ENCODE measurements at regions not wholly inside any gene's neighbourhood (a gene's known extent, or its start where the extent isn't known, plus 50 kb on each side); places are given as distances from the start of the nearest gene placed in this dataset.

DNA sequence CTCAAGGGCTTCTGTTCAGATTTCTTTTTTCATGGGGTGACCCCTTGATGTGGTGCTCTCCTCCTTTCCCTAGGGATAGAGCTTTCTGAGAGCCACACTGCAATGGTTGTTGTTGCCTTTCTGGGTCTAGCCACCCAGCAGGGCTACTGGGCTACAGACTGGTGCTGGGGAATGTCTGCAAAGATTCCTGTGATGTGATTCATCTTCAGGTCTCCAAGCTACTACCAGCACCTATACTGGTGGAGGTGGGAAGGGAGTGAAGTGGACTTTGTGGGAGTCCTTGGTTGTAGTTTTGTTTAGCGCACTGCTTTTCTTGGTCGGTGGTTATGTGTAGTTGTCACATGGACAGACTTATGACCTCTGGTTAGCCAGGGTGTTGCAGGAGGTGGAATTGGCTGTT lies 392.3 kb upstream of the CNTN6 start:
- Histone ChIP-seq H3K4me3 (ENCODE audit: low read depth, low read length) (no peak overlapping the region), H3K9ac (ENCODE audit: low read length) (no peak overlapping the region)

DNA sequence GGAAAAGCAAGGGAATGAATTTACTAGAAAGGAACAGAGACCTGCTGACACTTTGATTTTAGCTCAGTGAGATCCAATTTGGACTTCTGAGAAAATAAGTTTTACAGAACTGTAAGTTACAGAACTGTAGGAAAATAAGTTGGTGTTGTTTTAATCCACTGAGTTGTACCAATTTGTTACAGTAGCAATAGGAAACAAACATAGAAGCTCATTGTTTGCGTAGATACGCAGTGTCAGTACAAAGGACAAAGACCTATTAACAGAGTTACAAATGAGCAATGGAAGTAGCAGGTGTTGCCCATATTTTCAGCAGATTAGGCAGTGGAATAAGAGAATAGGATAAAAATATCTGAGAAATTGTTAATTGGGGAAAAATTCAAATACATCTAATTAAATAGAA lies 385.8 kb upstream of the CNTN6 start:
- no peak overlapping the region for H3K4me3 ChIP-seq (ENCODE audit: low read depth, low read length)
- H4K91ac ChIP-seq (ENCODE audit: low read depth, low read length): no peak overlapping the region
- no peak overlapping the region for H2AFZ ChIP-seq (ENCODE audit: insufficient read depth, low read length, poor library complexity)
- no peak overlapping the region for H4K8ac ChIP-seq (ENCODE audit: low read depth, low read length)
- H3K4me1 ChIP-seq (ENCODE audit: control insufficient read depth in 1 of 2, insufficient read depth in 2 of 2, low read length in 2 of 2): no peaks in the 10 kb centered on the region
- no peak overlapping the region for H2BK120ac ChIP-seq (ENCODE audit: insufficient read depth, low read length, poor library complexity)
- no peaks in the 10 kb centered on the region for H3K9me3 ChIP-seq (ENCODE audit: insufficient read depth, low read depth, low read length)
- no peak overlapping the region for H3K14ac ChIP-seq (ENCODE audit: low read length)
- no peak overlapping the region for H3K4me2 ChIP-seq (ENCODE audit: low read length)
- no peak for DNase-seq
- no peaks in the 10 kb centered on the region for H3K79me2 ChIP-seq (ENCODE audit: control insufficient read depth, insufficient read depth, low read length, poor library complexity)
- H3K36me3 ChIP-seq (ENCODE audit: control insufficient read depth in 1 of 2, insufficient read depth in 2 of 2, low read length in 2 of 2): no peaks in the 10 kb centered on the region
- no peak overlapping the region for H3K27ac ChIP-seq (ENCODE audit: low read depth, low read length)
- H4K12ac ChIP-seq (ENCODE audit: low read depth, low read length): no peak overlapping the region
- H3K4ac ChIP-seq (ENCODE audit: low read depth, low read length): no peak overlapping the region
- no peak overlapping the region for H2BK12ac ChIP-seq (ENCODE audit: low read length)
- H3K23ac ChIP-seq (ENCODE audit: low read length): no peak overlapping the region
- H3K18ac ChIP-seq (ENCODE audit: low read length): no peak overlapping the region
- H3K9ac ChIP-seq (ENCODE audit: low read length): no peak overlapping the region
- H2BK5ac ChIP-seq (ENCODE audit: low read depth, low read length, poor library complexity): no peak overlapping the region
- no CpG with 5 or more reads among the region's 2 CpGs for WGBS (ENCODE audit: extremely low coverage, insufficient coverage, insufficient read length)
- no peak overlapping the region for H2AK5ac ChIP-seq (ENCODE audit: low read length)
- no peaks in the 10 kb centered on the region for H3K79me1 ChIP-seq (ENCODE audit: low read length)
- H3K27me3 ChIP-seq (ENCODE audit: insufficient read depth, low read length): no peaks in the 10 kb centered on the region

More for the DNA sequence above, 392.3 kb upstream of the CNTN6 start:
- DNase-seq: peak in 1 of 2 donors; percentile 12
- H3K4me1 ChIP-seq (ENCODE audit: control insufficient read depth in 1 of 2, insufficient read depth in 2 of 2, low read length in 2 of 2): no peaks in the 10 kb centered on the region
- H2BK5ac ChIP-seq (ENCODE audit: low read depth, low read length, poor library complexity): no peak overlapping the region
- H3K4ac ChIP-seq (ENCODE audit: low read depth, low read length): no peak overlapping the region
- WGBS (ENCODE audit: extremely low coverage, insufficient coverage, insufficient read length): no CpG with 5 or more reads among the region's 2 CpGs
- no peaks in the 10 kb centered on the region for H3K9me3 ChIP-seq (ENCODE audit: insufficient read depth, low read depth, low read length)
- H3K18ac ChIP-seq (ENCODE audit: low read length): no peak overlapping the region
- no peak overlapping the region for H3K14ac ChIP-seq (ENCODE audit: low read length)
- H3K79me2 ChIP-seq (ENCODE audit: control insufficient read depth, insufficient read depth, low read length, poor library complexity): no peaks in the 10 kb centered on the region
- H4K12ac ChIP-seq (ENCODE audit: low read depth, low read length): no peak overlapping the region
- no peak overlapping the region for H2BK120ac ChIP-seq (ENCODE audit: insufficient read depth, low read length, poor library complexity)
- no peaks in the 10 kb centered on the region for H3K79me1 ChIP-seq (ENCODE audit: low read length)
- no peak overlapping the region for H4K8ac ChIP-seq (ENCODE audit: low read depth, low read length)
- H4K91ac ChIP-seq (ENCODE audit: low read depth, low read length): no peak overlapping the region
- no peaks in the 10 kb centered on the region for H3K36me3 ChIP-seq (ENCODE audit: control insufficient read depth in 1 of 2, insufficient read depth in 2 of 2, low read length in 2 of 2)
- H2AK5ac ChIP-seq (ENCODE audit: low read length): no peak overlapping the region
- no peak overlapping the region for H3K23ac ChIP-seq (ENCODE audit: low read length)
- no peaks in the 10 kb centered on the region for H3K27me3 ChIP-seq (ENCODE audit: insufficient read depth, low read length)
- H2BK12ac ChIP-seq (ENCODE audit: low read length): no peak overlapping the region
- no peak overlapping the region for H3K27ac ChIP-seq (ENCODE audit: low read depth, low read length)
- H3K4me2 ChIP-seq (ENCODE audit: low read length): no peak overlapping the region
- H2AFZ ChIP-seq (ENCODE audit: insufficient read depth, low read length, poor library complexity): no peak overlapping the region

DNA sequence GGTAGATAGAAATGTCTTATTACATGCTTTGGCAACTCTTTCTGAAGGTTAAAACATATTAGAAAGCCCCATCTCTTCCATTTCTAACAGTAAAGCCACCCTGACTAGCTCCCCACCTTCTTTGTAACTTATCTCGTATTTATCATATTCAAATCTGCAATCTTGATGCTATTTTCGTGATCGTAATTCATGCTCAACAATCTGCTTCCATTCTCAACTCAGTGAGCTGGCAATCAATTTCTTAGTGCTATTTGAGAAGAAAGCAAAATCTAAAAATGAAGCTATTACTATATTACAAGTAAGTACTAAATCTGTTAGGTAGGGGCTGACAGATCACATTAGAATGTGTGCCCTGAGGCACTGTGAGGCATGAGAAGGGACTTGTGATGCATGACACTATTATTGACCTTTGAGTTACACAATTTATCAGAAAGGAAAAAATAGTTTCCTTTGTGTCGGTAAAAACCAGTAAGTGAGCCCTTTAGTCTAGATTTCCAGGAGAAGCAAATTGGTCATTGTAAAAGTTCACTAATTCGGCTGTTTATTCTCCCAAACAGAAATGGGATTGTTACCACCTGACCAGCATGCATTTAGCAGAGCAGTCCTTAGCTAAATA lies 379.7 kb upstream of the CNTN6 start:
- Histone ChIP-seq H3K4me3 (ENCODE audit: low read depth, low read length) (no peak overlapping the region), H3K9ac (ENCODE audit: low read length) (no peak overlapping the region), H3K4me2 (ENCODE audit: low read length) (no peak overlapping the region), H3K36me3 (ENCODE audit: control insufficient read depth in 1 of 2, insufficient read depth in 2 of 2, low read length in 2 of 2) (no peaks in the 10 kb centered on the region), H2BK120ac (ENCODE audit: insufficient read depth, low read length, poor library complexity) (no peak overlapping the region), H3K27me3 (ENCODE audit: insufficient read depth, low read length) (no peaks in the 10 kb centered on the region), H3K18ac (ENCODE audit: low read length) (no peak overlapping the region), H3K23ac (ENCODE audit: low read length) (no peak overlapping the region), H3K79me1 (ENCODE audit: low read length) (no peaks in the 10 kb centered on the region), H3K9me3 (ENCODE audit: insufficient read depth, low read depth, low read length) (no peaks in the 10 kb centered on the region), H4K91ac (ENCODE audit: low read depth, low read length) (no peak overlapping the region), H2BK5ac (ENCODE audit: low read depth, low read length, poor library complexity) (no peak overlapping the region), H3K27ac (ENCODE audit: low read depth, low read length) (no peak overlapping the region), H2AFZ (ENCODE audit: insufficient read depth, low read length, poor library complexity) (no peak overlapping the region), H3K79me2 (ENCODE audit: control insufficient read depth, insufficient read depth, low read length, poor library complexity) (no peaks in the 10 kb centered on the region), H3K4me1 (ENCODE audit: control insufficient read depth in 1 of 2, insufficient read depth in 2 of 2, low read length in 2 of 2) (no peaks in the 10 kb centered on the region), H3K14ac (ENCODE audit: low read length) (no peak overlapping the region), H2BK12ac (ENCODE audit: low read length) (no peak overlapping the region), H2AK5ac (ENCODE audit: low read length) (no peak overlapping the region), H4K8ac (ENCODE audit: low read depth, low read length) (no peak overlapping the region), H3K4ac (ENCODE audit: low read depth, low read length) (no peak overlapping the region), H4K12ac (ENCODE audit: low read depth, low read length) (no peak overlapping the region)
- peak; percentile 62 to 70 for DNase-seq
- no CpG with 5 or more reads among the region's 5 CpGs for WGBS (ENCODE audit: extremely low coverage, insufficient coverage, insufficient read length)

DNA sequence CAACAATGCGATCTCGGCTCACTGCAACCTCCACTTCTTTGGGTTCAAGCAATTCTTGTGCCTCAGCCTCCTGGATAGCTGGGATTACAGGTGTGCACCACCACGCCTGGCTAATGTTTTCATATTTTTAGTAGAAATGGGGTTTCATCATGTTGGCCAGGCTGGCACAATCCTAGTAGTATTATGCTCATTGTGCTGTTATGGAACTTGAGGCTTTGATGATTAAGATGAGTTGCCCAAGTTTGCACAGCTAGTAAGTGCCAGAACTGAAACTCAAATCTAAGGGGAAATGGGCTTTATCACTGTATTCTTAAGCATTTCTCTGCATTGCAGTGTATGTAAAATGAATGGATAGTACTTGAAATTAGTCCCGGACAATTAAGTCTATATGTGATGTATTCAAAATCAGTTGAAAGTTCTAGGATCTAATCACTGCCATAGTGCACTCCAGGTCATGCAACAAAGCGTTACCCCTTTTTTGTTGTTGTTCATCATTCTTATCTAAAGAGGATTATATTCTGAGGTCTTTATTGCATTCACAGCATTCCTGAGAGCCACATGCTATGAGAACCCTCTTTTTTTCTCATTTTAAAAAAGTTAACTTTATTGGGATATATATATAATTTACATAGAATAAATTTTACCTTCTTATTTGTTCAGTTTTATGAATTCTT lies 378.7 kb upstream of the CNTN6 start:
- H3K23ac ChIP-seq (ENCODE audit: low read length): no peak overlapping the region
- no peak overlapping the region for H3K14ac ChIP-seq (ENCODE audit: low read length)
- no peak overlapping the region for H2AK5ac ChIP-seq (ENCODE audit: low read length)
- no peak overlapping the region for H3K27ac ChIP-seq (ENCODE audit: low read depth, low read length)
- no peaks in the 10 kb centered on the region for H3K27me3 ChIP-seq (ENCODE audit: insufficient read depth, low read length)
- H3K79me2 ChIP-seq (ENCODE audit: control insufficient read depth, insufficient read depth, low read length, poor library complexity): no peaks in the 10 kb centered on the region
- no peaks in the 10 kb centered on the region for H3K79me1 ChIP-seq (ENCODE audit: low read length)
- no peak overlapping the region for H4K12ac ChIP-seq (ENCODE audit: low read depth, low read length)
- no peak overlapping the region for H3K4me2 ChIP-seq (ENCODE audit: low read length)
- H2BK12ac ChIP-seq (ENCODE audit: low read length): no peak overlapping the region
- no peaks in the 10 kb centered on the region for H3K4me1 ChIP-seq (ENCODE audit: control insufficient read depth in 1 of 2, insufficient read depth in 2 of 2, low read length in 2 of 2)
- H3K4me3 ChIP-seq (ENCODE audit: low read depth, low read length): no peak overlapping the region
- WGBS (ENCODE audit: extremely low coverage, insufficient coverage, insufficient read length): no CpG with 5 or more reads among the region's 5 CpGs
- no peaks in the 10 kb centered on the region for H3K9me3 ChIP-seq (ENCODE audit: insufficient read depth, low read depth, low read length)
- H3K18ac ChIP-seq (ENCODE audit: low read length): no peak overlapping the region
- H3K36me3 ChIP-seq (ENCODE audit: control insufficient read depth in 1 of 2, insufficient read depth in 2 of 2, low read length in 2 of 2): no peaks in the 10 kb centered on the region
- H3K9ac ChIP-seq (ENCODE audit: low read length): no peak overlapping the region
- H2AFZ ChIP-seq (ENCODE audit: insufficient read depth, low read length, poor library complexity): no peak overlapping the region
- no peak overlapping the region for H4K8ac ChIP-seq (ENCODE audit: low read depth, low read length)
- no peak overlapping the region for H2BK120ac ChIP-seq (ENCODE audit: insufficient read depth, low read length, poor library complexity)
- H3K4ac ChIP-seq (ENCODE audit: low read depth, low read length): no peak overlapping the region
- no peak overlapping the region for H2BK5ac ChIP-seq (ENCODE audit: low read depth, low read length, poor library complexity)
- no peak for DNase-seq
- no peak overlapping the region for H4K91ac ChIP-seq (ENCODE audit: low read depth, low read length)

Data from trophoblast cell (in vitro differentiated cells and primary cell).